T-helper 17 cell (primary cell): ENCODE measurements at regions not wholly inside any gene's neighbourhood (a gene's known extent, or its start where the extent isn't known, plus 50 kb on each side); places are given as distances from the start of the nearest gene placed in this dataset.

Experiments
- ATAC-seq: fragments of 150-1000 bp; cut with Tn5 transposase; 2 replicates; pipeline ENCODE4 v1.10.0; 2021; ENCODE audit warnings: mild to moderate bottlenecking, moderate library complexity
- DNase-seq, 3 donors: peaks; one replicate each; pipeline versions ENCODE4 v3.0.0 to v3.0.0-alpha.2; 2020 to 2021
- H3K9me3 ChIP-seq: one replicate; pipeline ENCODE4 v1.7.0; 2013; ENCODE audit warnings: low read length, mild to moderate bottlenecking; ENCODE audit not compliant: control insufficient read depth, poor library complexity, severe bottlenecking
- H3K27ac Mint-ChIP-seq: one replicate; pipeline ENCODE4 v1.8.0; 2022; ENCODE audit warnings: mild to moderate bottlenecking, moderate library complexity, mixed read lengths
- H3K27me3 Mint-ChIP-seq: one replicate; pipeline ENCODE4 v1.8.0; 2022; ENCODE audit warnings: mixed read lengths
- H3K36me3 Mint-ChIP-seq: one replicate; pipeline ENCODE4 v1.8.0; 2022; ENCODE audit warnings: low read depth, mixed read lengths
- H3K4me1 Mint-ChIP-seq: one replicate; pipeline ENCODE4 v1.8.0; 2022; ENCODE audit warnings: mild to moderate bottlenecking, mixed read lengths
- H3K4me3 Mint-ChIP-seq: one replicate; pipeline ENCODE4 v1.8.0; 2022; ENCODE audit warnings: mild to moderate bottlenecking, moderate library complexity, mixed read lengths

- H3K27ac Mint-ChIP-seq = no peak overlapping the region
- peaks cover 49% of the 10 kb centered on the region for H3K27me3 Mint-ChIP-seq
- DNase-seq (no peak), ATAC-seq (no peak)
- H3K4me3 Mint-ChIP-seq = no peak overlapping the region
- peaks cover 4% of the 10 kb centered on the region for H3K4me1 Mint-ChIP-seq
- H3K9me3 ChIP-seq = no peaks in the 10 kb centered on the region
- peaks cover 4% of the 10 kb centered on the region for H3K36me3 Mint-ChIP-seq
These were observed 107.7 kb upstream of the RALGAPA2 start for GRCh38 chr20:20820104-20820503.

GRCh38 chr20:20816969-20817755, 104.7 kb upstream of the RALGAPA2 start:
- H3K27ac Mint-ChIP-seq = no peak overlapping the region
- DNase-seq = no peak
- ATAC-seq = no peak
- peaks cover 47% of the 10 kb centered on the region for H3K27me3 Mint-ChIP-seq
- H3K36me3 Mint-ChIP-seq = peaks cover 4% of the 10 kb centered on the region
- H3K4me1 Mint-ChIP-seq = peaks cover 4% of the 10 kb centered on the region
- H3K4me3 Mint-ChIP-seq = no peak overlapping the region
- no peaks in the 10 kb centered on the region for H3K9me3 ChIP-seq

- no peaks in the 10 kb centered on the region for H3K9me3 ChIP-seq
- no peak for ATAC-seq
- Mint-ChIP-seq H3K27ac (no peak overlapping the region), H3K36me3 (peaks cover 4% of the 10 kb centered on the region), H3K4me3 (no peak overlapping the region), H3K4me1 (peaks cover 4% of the 10 kb centered on the region), H3K27me3 (peaks cover 50% of the 10 kb centered on the region)
- DNase-seq = no peak
These were observed 103.4 kb upstream of the RALGAPA2 start for GRCh38 chr20:20815711-20816455.

GRCh38 chr20:20814685-20815084, 102.2 kb upstream of the RALGAPA2 start:
- Mint-ChIP-seq H3K27me3 (peaks cover 43% of the 10 kb centered on the region), H3K4me3 (no peak overlapping the region), H3K27ac (no peak overlapping the region), H3K36me3 (no peaks in the 10 kb centered on the region), H3K4me1 (peaks cover 4% of the 10 kb centered on the region)
- ATAC-seq = no peak
- no peak for DNase-seq
- no peaks in the 10 kb centered on the region for H3K9me3 ChIP-seq

GRCh38 chr20:20812136-20812535, 99.7 kb upstream of the RALGAPA2 start:
- ATAC-seq = no peak
- Mint-ChIP-seq H3K4me3 (no peak overlapping the region), H3K36me3 (no peaks in the 10 kb centered on the region), H3K4me1 (peaks cover 4% of the 10 kb centered on the region), H3K27ac (no peak overlapping the region), H3K27me3 (peaks cover 38% of the 10 kb centered on the region)
- H3K9me3 ChIP-seq = no peaks in the 10 kb centered on the region
- no peak for DNase-seq

- Mint-ChIP-seq H3K36me3 (no peaks in the 10 kb centered on the region), H3K27me3 (peaks cover 55% of the 10 kb centered on the region), H3K4me3 (no peak overlapping the region), H3K27ac (no peak overlapping the region), H3K4me1 (no peaks in the 10 kb centered on the region)
- no peaks in the 10 kb centered on the region for H3K9me3 ChIP-seq
- DNase-seq (no peak), ATAC-seq (no peak)
These were observed 95.6 kb upstream of the RALGAPA2 start for GRCh38 chr20:20808016-20808415.

- DNase-seq = no peak
- H3K4me1 Mint-ChIP-seq = no peaks in the 10 kb centered on the region
- no peak overlapping the region for H3K4me3 Mint-ChIP-seq
- H3K36me3 Mint-ChIP-seq = no peaks in the 10 kb centered on the region
- H3K9me3 ChIP-seq = no peaks in the 10 kb centered on the region
- H3K27ac Mint-ChIP-seq = no peak overlapping the region
- H3K27me3 Mint-ChIP-seq = peaks cover 45% of the 10 kb centered on the region
- ATAC-seq = no peak
These were observed 94.0 kb upstream of the RALGAPA2 start for GRCh38 chr20:20806121-20807095.

- ATAC-seq (no peak), DNase-seq (no peak)
- Mint-ChIP-seq H3K27ac (no peak overlapping the region), H3K4me1 (no peaks in the 10 kb centered on the region), H3K4me3 (no peak overlapping the region), H3K36me3 (no peaks in the 10 kb centered on the region), H3K27me3 (peaks cover 38% of the 10 kb centered on the region)
- H3K9me3 ChIP-seq = no peaks in the 10 kb centered on the region
These were observed 90.6 kb upstream of the RALGAPA2 start for GRCh38 chr20:20803011-20803410.

- Mint-ChIP-seq H3K27me3 (peaks cover 31% of the 10 kb centered on the region), H3K4me3 (no peak overlapping the region)
These were observed 89.9 kb upstream of the RALGAPA2 start for GRCh38 chr20:20802328-20802727.

GRCh38 chr20:20799716-20800312, 87.4 kb upstream of the RALGAPA2 start:
- no peak overlapping the region for H3K4me3 Mint-ChIP-seq
- no peaks in the 10 kb centered on the region for H3K9me3 ChIP-seq
- peaks cover 13% of the 10 kb centered on the region for H3K27me3 Mint-ChIP-seq
- ATAC-seq (no peak), DNase-seq (no peak)
- no peaks in the 10 kb centered on the region for H3K36me3 Mint-ChIP-seq
- no peak overlapping the region for H3K27ac Mint-ChIP-seq
- H3K4me1 Mint-ChIP-seq = no peaks in the 10 kb centered on the region

More at GRCh38 chr20:20802328-20802727, 89.9 kb upstream of the RALGAPA2 start:
- H3K9me3 ChIP-seq = no peaks in the 10 kb centered on the region
- DNase-seq = no peak
- no peak for ATAC-seq
- Mint-ChIP-seq H3K36me3 (no peaks in the 10 kb centered on the region), H3K4me1 (no peaks in the 10 kb centered on the region), H3K27ac (no peak overlapping the region)

GRCh38 chr20:20797521-20798310, 85.3 kb upstream of the RALGAPA2 start:
- no peak overlapping the region for H3K27ac Mint-ChIP-seq
- ATAC-seq = no peak
- H3K4me1 Mint-ChIP-seq = no peaks in the 10 kb centered on the region
- no peaks in the 10 kb centered on the region for H3K9me3 ChIP-seq
- H3K36me3 Mint-ChIP-seq = no peaks in the 10 kb centered on the region
- H3K4me3 Mint-ChIP-seq = no peak overlapping the region
- DNase-seq = no peak
- H3K27me3 Mint-ChIP-seq = peaks cover 26% of the 10 kb centered on the region

- Mint-ChIP-seq H3K27me3 (peaks cover 30% of the 10 kb centered on the region), H3K4me1 (no peaks in the 10 kb centered on the region), H3K27ac (no peak overlapping the region), H3K4me3 (no peak overlapping the region), H3K36me3 (no peaks in the 10 kb centered on the region)
- H3K9me3 ChIP-seq = no peaks in the 10 kb centered on the region
- DNase-seq (no peak), ATAC-seq (no peak)
These were observed 84.5 kb upstream of the RALGAPA2 start for GRCh38 chr20:20796766-20797440.
